Calu3 (cell line): ENCODE measurements at regions not wholly inside any gene's neighbourhood (a gene's known extent, or its start where the extent isn't known, plus 50 kb on each side); places are given as distances from the start of the nearest gene placed in this dataset.

Experiments
- BruUV-seq: library from RNA; stranded (reverse); fragments of 400-500 nt; replicated peaks from 2 replicates; lab custom pipeline; 2021; lab: Mats Ljungman, UMichigan
- CTCF ChIA-PET: fragments of 300-600 bp; sonication (Branson Sonifier 250); formaldehyde crosslinking; loops from one replicate; lab custom pipeline; 2022; ENCODE audit warnings: antibody characterized with exemption; lab: Charles Lee
- DNase-seq: peaks from one replicate; pipeline ENCODE4 v3.0.0; 2022
- H3K27ac Mint-ChIP-seq: one replicate; pipeline ENCODE4 v1.8.0; 2022; ENCODE audit warnings: mixed read lengths; ENCODE audit not compliant: unreplicated experiment
- H3K27me3 Mint-ChIP-seq: one replicate; pipeline ENCODE4 v1.8.0; 2022; ENCODE audit warnings: mixed read lengths; ENCODE audit not compliant: unreplicated experiment
- H3K36me3 Mint-ChIP-seq: one replicate; pipeline ENCODE4 v1.8.0; 2022; ENCODE audit warnings: mild to moderate bottlenecking, moderate library complexity, mixed read lengths; ENCODE audit not compliant: insufficient read depth, unreplicated experiment
- H3K4me1 Mint-ChIP-seq: one replicate; pipeline ENCODE4 v1.8.0; 2022; ENCODE audit warnings: mild to moderate bottlenecking, low read depth, mixed read lengths; ENCODE audit not compliant: unreplicated experiment
- H3K4me3 Mint-ChIP-seq: one replicate; pipeline ENCODE4 v1.8.0; 2022; ENCODE audit warnings: mild to moderate bottlenecking, low read depth, moderate library complexity, mixed read lengths; ENCODE audit not compliant: unreplicated experiment
- H3K9me3 Mint-ChIP-seq: one replicate; pipeline ENCODE4 v1.8.0; 2022; ENCODE audit warnings: low read depth, mixed read lengths; ENCODE audit not compliant: unreplicated experiment
- CTCF ChIP-seq: fragments of 200-600 bp; IDR thresholded peaks from one replicate; pipeline ENCODE4 v1.8.0; 2022; ENCODE audit warnings: antibody characterized with exemption; ENCODE audit not compliant: unreplicated experiment
- intact Hi-C: fragments of 100-400 bp; cut with micrococcal nuclease; formaldehyde crosslinking; loops from one replicate; pipeline ENCODE4 v1.10.0; 2022; ENCODE audit not compliant: unreplicated experiment

GRCh38 chr5:87152886-87153285 is 114.8 kb upstream of the RASA1 start:
- BruUV-seq, result no TSS peak
- Mint-ChIP-seq H3K4me1 (peaks cover 63% of the 10 kb centered on the region), H3K9me3 (peaks cover 10% of the 10 kb centered on the region), H3K27me3 (no peaks in the 10 kb centered on the region), H3K36me3 (peaks cover 6% of the 10 kb centered on the region), H3K27ac (peak overlapping the region; percentile 59), H3K4me3 (no peak overlapping the region)
- no peak for TF ChIP-seq CTCF
- intact Hi-C loops, result no loop called here
- DNase-seq, result no peak
- CTCF ChIA-PET, result interaction anchor here (0.5 kb wide), 1 partner anchor 13 kb away, joined by 4 read pairs; no protein-coding TSS in a partner anchor

- peaks cover 6% of the 10 kb centered on the region for H3K36me3 Mint-ChIP-seq
- intact Hi-C loops, result no loop called here
- no TSS peak for BruUV-seq
Observed at GRCh38 chr5:87154191-87154590, 113.5 kb upstream of the RASA1 start.

GRCh38 chr5:87155106-87155505 is 112.6 kb upstream of the RASA1 start:
- DNase-seq, result no peak
- peaks cover 5% of the 10 kb centered on the region for H3K9me3 Mint-ChIP-seq
- peak overlapping the region; percentile 75 for H3K27ac Mint-ChIP-seq
- CTCF ChIA-PET, result no interaction called here
- intact Hi-C loops, result no loop called here
- no peaks in the 10 kb centered on the region for H3K27me3 Mint-ChIP-seq
- no peak overlapping the region for H3K4me3 Mint-ChIP-seq
- no TSS peak for BruUV-seq
- H3K4me1 Mint-ChIP-seq, result peaks cover 52% of the 10 kb centered on the region
- no peak for TF ChIP-seq CTCF
- H3K36me3 Mint-ChIP-seq, result peaks cover 6% of the 10 kb centered on the region

More at GRCh38 chr5:87154191-87154590, 113.5 kb upstream of the RASA1 start:
- H3K27me3 Mint-ChIP-seq, result no peaks in the 10 kb centered on the region
- H3K4me1 Mint-ChIP-seq, result peaks cover 52% of the 10 kb centered on the region
- TF ChIP-seq CTCF, result no peak
- CTCF ChIA-PET, result no interaction called here
- DNase-seq, result no peak
- H3K27ac Mint-ChIP-seq, result peak overlapping the region; percentile 59
- peaks cover 5% of the 10 kb centered on the region for H3K9me3 Mint-ChIP-seq
- H3K4me3 Mint-ChIP-seq, result no peak overlapping the region

- H3K27ac Mint-ChIP-seq, result no peak overlapping the region
- H3K27me3 Mint-ChIP-seq, result no peaks in the 10 kb centered on the region
- intact Hi-C loops, result no loop called here
- peaks cover 6% of the 10 kb centered on the region for H3K36me3 Mint-ChIP-seq
- BruUV-seq, result no TSS peak
- H3K9me3 Mint-ChIP-seq, result peaks cover 10% of the 10 kb centered on the region
- CTCF ChIA-PET, result interaction anchor here (0.8 to 1.2 kb wide), 2 partner anchors 26 to 87 kb away, joined by 3 to 4 read pairs; no protein-coding TSS in a partner anchor
- peak; percentile 22 for DNase-seq
- no peak overlapping the region for H3K4me3 Mint-ChIP-seq
- no peak for TF ChIP-seq CTCF
- peaks cover 38% of the 10 kb centered on the region for H3K4me1 Mint-ChIP-seq
Observed at GRCh38 chr5:87156631-87157030, 111.1 kb upstream of the RASA1 start.
